Kidney (tissue), 13 donors: ENCODE measurements at regions not wholly inside any gene's neighbourhood (a gene's known extent, or its start where the extent isn't known, plus 50 kb on each side); places are given as distances from the start of the nearest gene placed in this dataset.

Experiments used
- DNase-seq, 5 donors: peaks; one replicate each; pipeline ENCODE4 v3.0.0-alpha.2; 2013 to 2020
- FAIRE-seq: peaks from 2 replicates; lab custom pipeline; 2012; peaks lifted over from hg19 to GRCh38; lab: Jason Lieb, UNC
- H3K27ac ChIP-seq, 2 donors: one replicate each; pipeline ENCODE4 v1.7.0; 2013; ENCODE audit warnings: low read depth in 2 of 2, low read length in 2 of 2, inconsistent platforms in 1 of 2
- H3K27me3 ChIP-seq: one replicate; pipeline ENCODE4 v1.7.1; 2013; ENCODE audit warnings: low read length, inconsistent platforms; ENCODE audit not compliant: control insufficient read depth, insufficient read depth
- H3K36me3 ChIP-seq, 3 donors: one replicate each; pipeline versions ENCODE4 v1.7.0 to v1.7.1; 2013; ENCODE audit warnings: low read length in 3 of 3, control low read depth in 1 of 3, inconsistent platforms in 1 of 3; ENCODE audit not compliant: insufficient read depth in 3 of 3, control insufficient read depth in 2 of 3
- H3K4me1 ChIP-seq, 3 donors: one replicate each; pipeline versions ENCODE4 v1.7.0 to v1.7.1; 2013; ENCODE audit warnings: low read length in 3 of 3, inconsistent platforms in 1 of 3, low read depth in 1 of 3; ENCODE audit not compliant: control insufficient read depth in 2 of 3, insufficient read depth in 2 of 3
- H3K4me3 ChIP-seq, 3 donors: one replicate each; pipeline versions ENCODE4 v1.7.0 to v1.8.1; 2013; ENCODE audit warnings: low read length in 3 of 3, control low read depth in 1 of 3, inconsistent platforms in 1 of 3
- H3K9ac ChIP-seq, 3 donors: one replicate each; pipeline versions ENCODE4 v1.7.0 to v1.7.1; 2013; ENCODE audit warnings: low read length in 3 of 3, control low read depth in 1 of 3, inconsistent platforms in 1 of 3
- H3K9me3 ChIP-seq, 3 donors: one replicate each; pipeline versions ENCODE4 v1.7.0 to v1.7.1; 2013; ENCODE audit warnings: low read length in 3 of 3, control low read depth in 1 of 3, inconsistent platforms in 1 of 3; ENCODE audit not compliant: control insufficient read depth in 2 of 3, insufficient read depth in 1 of 3
- intact Hi-C: fragments of 100-400 bp; cut with DNase I; formaldehyde crosslinking; loops from one replicate; pipeline ENCODE4 v1.11.1; 2022
- TF ChIP-seq, protein P1 (sequence below): IDR thresholded peaks from 3 replicates; pipeline ENCODE4 v1.5.1; 2012; ENCODE audit warnings: mild to moderate bottlenecking, moderate library complexity, borderline replicate concordance; ENCODE audit not compliant: insufficient read depth; ENCODE audit errors: extremely low read depth
- donor health status: control.
- donor health status: control.
- donor health status: control.
- donor health status: control.
- donor health status: control.
- donor health status: DM: yes; HTN: yes; CAD: no.
- donor health status: Normal renal cell carcinoma (clear cell type).

DNA sequence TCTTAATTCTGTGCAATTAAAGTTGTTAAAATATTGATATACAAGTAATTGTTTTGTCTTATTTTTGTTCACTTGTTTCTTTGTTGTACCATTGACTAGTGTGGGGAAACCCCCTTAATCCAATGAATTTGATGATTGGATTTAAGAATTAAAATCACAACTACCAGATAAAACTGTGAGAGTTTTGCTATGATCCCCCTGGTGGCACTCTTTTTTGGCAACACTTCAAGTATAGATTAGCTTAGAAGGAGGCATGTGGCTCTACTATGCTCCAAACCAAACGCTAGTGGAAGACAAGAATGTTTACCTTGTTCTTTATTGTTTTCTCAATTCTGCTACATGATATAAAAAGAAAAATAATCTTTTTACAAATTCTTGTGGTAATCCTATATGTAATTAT lies 477.8 kb upstream of the ETAA1 start:
- DNase-seq = no peak
- H3K4me1 ChIP-seq = no peaks in the 10 kb centered on the region
- H3K4me3 ChIP-seq = no peak overlapping the region
- TF ChIP-seq, protein P1, sequence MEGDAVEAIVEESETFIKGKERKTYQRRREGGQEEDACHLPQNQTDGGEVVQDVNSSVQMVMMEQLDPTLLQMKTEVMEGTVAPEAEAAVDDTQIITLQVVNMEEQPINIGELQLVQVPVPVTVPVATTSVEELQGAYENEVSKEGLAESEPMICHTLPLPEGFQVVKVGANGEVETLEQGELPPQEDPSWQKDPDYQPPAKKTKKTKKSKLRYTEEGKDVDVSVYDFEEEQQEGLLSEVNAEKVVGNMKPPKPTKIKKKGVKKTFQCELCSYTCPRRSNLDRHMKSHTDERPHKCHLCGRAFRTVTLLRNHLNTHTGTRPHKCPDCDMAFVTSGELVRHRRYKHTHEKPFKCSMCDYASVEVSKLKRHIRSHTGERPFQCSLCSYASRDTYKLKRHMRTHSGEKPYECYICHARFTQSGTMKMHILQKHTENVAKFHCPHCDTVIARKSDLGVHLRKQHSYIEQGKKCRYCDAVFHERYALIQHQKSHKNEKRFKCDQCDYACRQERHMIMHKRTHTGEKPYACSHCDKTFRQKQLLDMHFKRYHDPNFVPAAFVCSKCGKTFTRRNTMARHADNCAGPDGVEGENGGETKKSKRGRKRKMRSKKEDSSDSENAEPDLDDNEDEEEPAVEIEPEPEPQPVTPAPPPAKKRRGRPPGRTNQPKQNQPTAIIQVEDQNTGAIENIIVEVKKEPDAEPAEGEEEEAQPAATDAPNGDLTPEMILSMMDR = no peak
- no peak for FAIRE-seq
- intact Hi-C loops = no loop called here
- no peaks in the 10 kb centered on the region for H3K27me3 ChIP-seq
- H3K36me3 ChIP-seq = no peaks in the 10 kb centered on the region
- H3K9me3 ChIP-seq = no peaks in the 10 kb centered on the region
- H3K27ac ChIP-seq = no peak overlapping the region
- no peak overlapping the region for H3K9ac ChIP-seq

DNA sequence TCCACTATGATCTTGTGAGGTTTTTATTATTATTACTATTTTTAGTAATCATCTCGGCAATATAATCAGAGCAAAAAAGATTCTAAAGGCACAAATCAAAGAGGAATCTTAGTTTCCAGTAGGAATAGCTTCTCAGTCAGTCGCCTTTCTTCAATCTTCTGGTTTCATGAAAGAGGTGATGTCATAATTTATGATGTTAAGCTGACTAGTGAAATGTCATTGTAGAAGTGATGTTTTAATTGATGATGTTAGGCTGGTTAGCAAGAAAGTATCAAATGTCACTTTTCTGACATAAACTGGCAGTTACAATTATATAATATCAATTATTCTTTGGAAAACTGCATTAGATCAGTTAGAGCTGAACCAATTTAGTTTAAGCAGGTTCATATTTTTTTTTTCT lies 476.7 kb upstream of the ETAA1 start:
- Histone ChIP-seq H3K4me3 (no peak overlapping the region), H3K36me3 (no peaks in the 10 kb centered on the region), H3K27ac (no peak overlapping the region), H3K9me3 (no peaks in the 10 kb centered on the region), H3K27me3 (no peaks in the 10 kb centered on the region), H3K9ac (no peak overlapping the region), H3K4me1 (no peaks in the 10 kb centered on the region)
- intact Hi-C loops = no loop called here
- TF ChIP-seq, protein P1 = no peak
- DNase-seq = no peak
- FAIRE-seq = no peak

DNA sequence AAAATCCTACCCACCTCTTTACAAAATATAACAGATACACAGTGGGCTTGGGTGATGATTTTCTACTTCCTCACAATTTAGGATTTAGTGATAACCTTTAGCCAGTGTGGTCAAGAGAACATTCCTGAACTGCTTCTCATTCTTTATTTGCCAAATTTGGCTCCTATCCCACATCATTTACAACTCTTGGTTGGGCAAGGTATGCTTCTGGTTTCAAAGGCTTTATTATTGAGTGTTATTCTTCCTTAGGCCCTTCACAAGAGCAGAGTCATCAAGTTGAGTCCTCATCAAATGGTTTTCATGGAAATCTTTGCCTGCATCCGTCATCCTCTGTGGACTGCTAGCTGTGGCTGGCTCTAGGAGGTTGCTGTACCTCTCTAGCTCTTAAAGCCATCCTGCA lies 472.0 kb upstream of the ETAA1 start:
- no peaks in the 10 kb centered on the region for H3K9me3 ChIP-seq
- intact Hi-C loops = no loop called here
- H3K4me1 ChIP-seq = peaks cover 2 to 8% (median 2%) of the 10 kb centered on the region in 3 donors
- H3K27me3 ChIP-seq = no peaks in the 10 kb centered on the region
- no peak overlapping the region for H3K27ac ChIP-seq
- TF ChIP-seq, protein P1 = no peak
- FAIRE-seq (no peak), DNase-seq (no peak)
- H3K9ac ChIP-seq = no peak overlapping the region
- no peaks in the 10 kb centered on the region for H3K36me3 ChIP-seq
- no peak overlapping the region for H3K4me3 ChIP-seq

DNA sequence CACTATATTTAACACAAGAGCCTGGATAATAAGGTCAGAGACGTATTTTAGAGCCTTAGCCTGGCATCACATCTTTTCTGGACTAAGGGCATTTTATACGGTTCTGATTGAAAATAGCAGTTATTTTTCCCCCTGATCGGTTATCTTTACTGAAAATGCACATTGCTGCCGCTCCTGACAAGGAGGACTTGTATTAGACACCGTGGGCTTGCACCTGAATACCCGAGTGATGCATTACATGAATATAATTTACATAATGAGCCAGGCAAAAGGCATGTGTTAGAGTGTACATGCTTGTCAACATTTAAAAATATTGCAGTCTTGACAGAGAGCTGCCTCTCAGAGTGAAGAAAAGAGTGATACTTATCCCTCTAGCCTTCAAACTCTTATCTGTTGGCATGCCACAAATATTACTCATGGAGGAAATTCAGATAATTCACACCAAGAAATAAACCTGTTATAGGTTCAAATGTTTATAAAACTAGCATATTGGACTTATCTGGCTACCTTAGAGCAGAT lies 470.5 kb upstream of the ETAA1 start:
- no peaks in the 10 kb centered on the region for H3K27me3 ChIP-seq
- FAIRE-seq (no peak), DNase-seq (no peak)
- H3K4me3 ChIP-seq = no peak overlapping the region
- TF ChIP-seq, protein P1 = no peak
- intact Hi-C loops = no loop called here
- peaks cover 2 to 17% (median 8%) of the 10 kb centered on the region in 3 donors for H3K4me1 ChIP-seq
- H3K9me3 ChIP-seq = no peaks in the 10 kb centered on the region
- H3K27ac ChIP-seq = no peak overlapping the region
- H3K9ac ChIP-seq = no peak overlapping the region
- H3K36me3 ChIP-seq = no peaks in the 10 kb centered on the region
